ENCODE measurements at regions not wholly inside any gene's neighbourhood (a gene's known extent, or its start where the extent isn't known, plus 50 kb on each side); places are given as distances from the start of the nearest gene placed in this dataset.

- DNase-seq, result no peak
These were observed 190.1 kb downstream of the SCP2D1 start for GRCh38 chr20:19003366-19004336.

DNA sequence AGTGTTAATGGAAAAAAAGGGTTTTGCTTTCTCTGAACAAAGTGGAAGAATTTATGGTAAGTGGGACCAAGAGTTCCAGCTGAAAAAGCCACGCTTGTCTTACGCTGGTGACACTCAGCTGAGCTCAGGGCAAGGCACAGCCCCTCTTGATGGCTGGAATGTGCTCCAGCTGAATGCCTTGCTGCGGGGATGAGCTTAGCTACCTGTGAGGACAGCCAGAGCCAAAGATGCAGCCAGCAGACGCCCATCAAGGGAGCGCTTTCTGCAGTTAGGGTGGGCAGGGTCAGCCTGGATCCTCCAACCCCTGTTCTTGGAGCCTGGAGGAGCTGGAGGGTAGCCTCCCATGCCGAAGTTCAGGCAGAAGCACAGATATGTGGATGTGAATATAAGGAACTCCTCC is 191.4 kb downstream of the SCP2D1 start:
- DNase-seq, result no peak

DNA sequence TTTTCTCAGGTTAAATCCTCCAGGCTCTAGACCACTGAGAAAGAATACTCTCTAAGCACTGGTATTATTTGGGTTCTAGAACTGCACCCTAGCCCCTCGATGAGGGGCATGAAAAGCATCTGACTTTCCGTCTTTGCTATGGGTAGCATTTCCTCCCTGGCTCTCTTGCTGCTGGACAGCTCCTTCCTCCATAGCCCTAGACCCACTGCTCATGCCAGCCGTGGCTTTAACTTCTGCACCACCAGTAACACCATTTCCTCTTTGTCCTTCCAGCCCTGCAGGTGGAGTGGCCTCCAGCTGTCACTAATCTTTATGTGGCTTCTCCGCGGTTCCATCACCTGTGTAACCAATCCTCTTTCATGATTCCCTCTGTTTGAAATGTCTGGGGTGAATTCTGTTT is 194.9 kb downstream of the SCP2D1 start:
- DNase-seq, result no peak

- peak; percentile 30 for DNase-seq
These were observed 195.6 kb downstream of the SCP2D1 start for GRCh38 chr20:19009081-19009688.

DNA sequence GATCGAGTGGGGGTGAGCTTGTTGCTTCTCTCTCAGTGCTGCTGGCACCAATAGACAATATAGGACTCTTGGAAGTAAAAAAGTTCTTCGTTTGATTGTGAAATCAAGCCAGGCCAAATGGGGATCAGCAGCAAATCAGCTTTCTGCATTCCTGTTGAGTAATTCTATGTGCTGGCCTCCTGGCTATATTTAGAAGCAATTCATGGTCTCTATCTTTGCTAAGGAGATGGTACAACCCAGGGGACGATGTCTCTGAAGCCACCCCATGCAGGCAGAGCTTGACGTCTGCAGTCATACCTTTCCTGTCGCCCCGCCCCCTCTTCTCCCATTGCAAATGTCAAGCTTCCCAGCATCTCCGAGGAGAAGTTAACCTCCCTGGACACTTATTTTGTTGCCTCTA is 199.1 kb downstream of the SCP2D1 start:
- no peak for DNase-seq

DNA sequence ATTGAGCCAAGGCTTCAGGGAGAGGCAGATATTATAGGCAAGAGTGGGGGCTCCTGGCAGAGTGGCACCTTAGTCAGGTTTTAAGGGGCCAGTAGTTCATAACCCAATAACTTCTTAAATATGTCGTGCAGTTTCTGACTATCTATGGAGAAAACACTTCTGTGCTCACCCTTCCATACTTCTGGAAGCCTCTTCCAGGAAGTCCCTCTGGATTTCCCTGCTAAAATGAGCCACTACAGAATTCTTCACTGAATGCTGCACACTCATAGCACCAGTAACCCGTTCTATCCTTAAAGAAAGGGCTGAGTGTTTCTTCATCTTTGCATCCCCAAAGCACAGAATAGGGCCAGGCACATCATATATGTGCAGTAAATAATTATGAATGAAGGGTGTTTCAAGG is 198.5 kb upstream of the SLC24A3 start:
- DNase-seq, result no peak

- peak; percentile 45 for DNase-seq
These were observed 196.9 kb upstream of the SLC24A3 start for GRCh38 chr20:19015351-19016139.

DNA sequence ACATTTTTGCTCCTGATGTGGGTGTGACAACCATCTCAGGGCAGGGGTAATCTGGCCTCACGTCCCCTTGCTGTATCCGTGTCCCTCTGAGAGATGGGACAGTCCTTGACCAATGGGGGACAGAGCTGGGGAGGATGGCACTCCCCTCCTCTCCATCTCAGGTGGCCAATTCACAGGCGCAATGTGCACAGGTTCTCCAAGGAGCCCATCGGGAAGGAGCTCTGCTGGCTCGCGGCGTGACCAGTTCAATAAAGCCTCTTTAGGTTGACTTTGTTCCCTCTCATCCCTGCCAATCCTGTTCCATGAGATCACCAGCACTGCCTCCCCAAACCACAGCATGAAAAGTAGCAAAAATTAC is 196.3 kb upstream of the SLC24A3 start:
- DNase-seq, result no peak

GRCh38 chr20:19017104-19017690 is 195.2 kb upstream of the SLC24A3 start:
- DNase-seq, result no peak

DNA sequence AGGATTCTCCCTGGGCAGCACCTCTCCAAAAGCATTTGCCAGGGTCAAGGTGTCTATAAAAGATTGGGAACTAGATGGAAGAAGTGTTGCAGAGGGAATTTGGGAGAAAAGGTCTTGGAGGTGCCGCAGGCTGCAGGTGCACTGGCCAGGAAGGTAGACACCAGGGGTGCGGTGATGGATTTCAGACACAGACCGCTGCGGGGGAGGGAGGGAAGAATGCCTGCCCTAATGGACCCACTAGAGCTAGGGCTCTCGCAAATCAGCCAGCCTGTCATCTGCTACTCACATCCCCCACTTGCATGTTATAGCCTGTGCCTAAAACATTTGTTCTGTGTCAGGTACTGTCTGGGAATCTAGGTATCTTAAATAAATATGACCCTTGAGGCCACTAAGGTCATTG is 193.6 kb upstream of the SLC24A3 start:
- DNase-seq, result no peak

DNA sequence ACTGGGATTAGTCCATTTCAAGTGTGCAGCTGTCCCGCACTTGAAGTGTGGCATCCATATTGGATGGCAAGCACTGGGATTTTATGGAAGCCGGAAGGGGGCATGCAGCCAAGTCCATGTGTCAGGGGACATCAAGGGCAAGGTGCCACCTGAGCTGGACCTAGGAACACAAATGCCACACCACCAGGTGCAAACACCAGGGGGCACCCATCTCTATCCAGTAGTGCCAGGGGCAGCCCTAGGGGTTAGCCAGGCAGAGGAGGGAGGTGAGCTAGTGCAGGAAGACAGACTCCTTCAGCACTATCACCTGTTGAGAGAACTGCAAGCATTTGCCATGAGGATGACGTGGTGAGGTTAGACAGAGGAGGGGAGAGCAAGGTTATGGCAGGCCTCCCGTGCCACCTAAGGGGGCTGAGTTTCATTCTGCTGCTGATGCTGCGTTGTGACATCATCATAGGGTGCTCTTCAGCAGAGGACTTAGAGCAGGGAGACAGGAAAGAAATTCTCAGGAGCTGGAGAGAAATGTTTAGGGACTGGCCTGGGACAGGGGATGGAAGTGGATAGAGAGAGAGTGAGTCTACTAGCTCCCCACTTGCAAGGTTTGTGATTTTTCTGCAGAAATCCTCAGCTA is 192.6 kb upstream of the SLC24A3 start:
- no peak for DNase-seq

GRCh38 chr20:19021406-19022117 is 190.9 kb upstream of the SLC24A3 start:
- no peak for DNase-seq

GRCh38 chr20:19022118-19022575 is 190.3 kb upstream of the SLC24A3 start:
- no peak for DNase-seq

DNA sequence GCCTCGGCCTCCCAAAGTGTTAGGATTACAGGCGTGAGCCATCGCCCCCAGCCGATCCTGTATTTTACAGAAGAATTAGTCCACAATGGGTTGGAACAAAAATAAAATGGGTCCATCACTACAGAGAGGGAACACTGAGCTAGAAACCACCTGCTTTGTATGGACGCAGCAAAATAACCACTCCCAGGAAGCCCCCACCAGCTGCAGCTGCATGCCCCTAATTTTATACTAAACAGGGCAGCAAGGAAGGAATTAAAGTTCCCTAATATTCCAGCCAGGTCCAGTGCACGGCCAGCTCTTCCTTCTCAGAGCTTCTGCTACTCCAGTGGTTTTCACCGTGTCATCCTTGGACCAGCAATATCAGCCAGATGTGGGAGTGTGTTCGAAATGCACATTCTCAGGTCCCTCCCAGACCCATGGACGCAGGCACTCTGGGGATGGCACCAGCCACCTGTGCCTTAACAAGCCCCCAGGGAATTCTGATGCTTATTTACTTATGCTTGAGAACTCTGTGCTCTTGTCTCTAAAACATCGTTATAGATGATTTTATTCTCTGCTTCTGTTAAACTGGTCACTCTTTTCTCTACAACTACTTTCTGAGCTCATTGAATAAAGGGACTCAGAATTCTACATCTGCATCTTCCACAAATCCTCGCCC is 189.5 kb upstream of the SLC24A3 start:
- DNase-seq, result no peak

DNA sequence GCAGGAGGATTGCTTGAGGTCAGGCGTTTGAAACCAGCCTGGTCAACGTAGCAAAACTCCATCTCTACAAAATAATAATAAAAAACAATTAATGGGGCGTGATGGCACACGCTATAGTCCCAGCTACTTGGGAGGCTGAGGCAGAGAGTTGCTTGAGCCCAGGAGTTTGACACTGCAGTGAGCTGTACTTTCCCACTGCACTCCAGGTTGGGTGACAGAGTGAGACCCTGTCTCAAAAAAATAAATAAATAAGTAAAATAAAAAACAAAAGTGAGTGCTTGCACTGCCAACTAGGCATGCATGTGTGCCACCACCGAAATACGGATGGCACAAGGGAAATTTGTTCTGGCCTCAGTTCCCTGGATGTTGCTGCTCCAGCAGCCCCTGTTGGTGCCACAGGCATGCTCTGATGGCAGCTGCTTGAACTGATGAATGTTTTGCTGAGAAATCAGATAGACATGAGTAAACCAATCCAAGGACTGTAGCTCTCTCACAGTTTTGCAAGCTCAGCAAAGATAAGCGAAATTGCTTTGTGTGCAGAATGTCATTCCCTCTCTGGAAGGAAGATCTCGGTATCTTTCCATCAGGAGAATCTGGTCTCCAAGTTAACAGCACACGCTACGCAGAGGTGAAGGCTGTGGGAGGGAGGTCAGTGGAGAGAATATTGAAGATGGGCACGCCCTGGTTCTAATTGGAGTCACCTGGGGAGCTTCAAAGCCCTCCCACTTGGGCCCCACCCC is 188.0 kb upstream of the SLC24A3 start:
- DNase-seq, result no peak

DNA sequence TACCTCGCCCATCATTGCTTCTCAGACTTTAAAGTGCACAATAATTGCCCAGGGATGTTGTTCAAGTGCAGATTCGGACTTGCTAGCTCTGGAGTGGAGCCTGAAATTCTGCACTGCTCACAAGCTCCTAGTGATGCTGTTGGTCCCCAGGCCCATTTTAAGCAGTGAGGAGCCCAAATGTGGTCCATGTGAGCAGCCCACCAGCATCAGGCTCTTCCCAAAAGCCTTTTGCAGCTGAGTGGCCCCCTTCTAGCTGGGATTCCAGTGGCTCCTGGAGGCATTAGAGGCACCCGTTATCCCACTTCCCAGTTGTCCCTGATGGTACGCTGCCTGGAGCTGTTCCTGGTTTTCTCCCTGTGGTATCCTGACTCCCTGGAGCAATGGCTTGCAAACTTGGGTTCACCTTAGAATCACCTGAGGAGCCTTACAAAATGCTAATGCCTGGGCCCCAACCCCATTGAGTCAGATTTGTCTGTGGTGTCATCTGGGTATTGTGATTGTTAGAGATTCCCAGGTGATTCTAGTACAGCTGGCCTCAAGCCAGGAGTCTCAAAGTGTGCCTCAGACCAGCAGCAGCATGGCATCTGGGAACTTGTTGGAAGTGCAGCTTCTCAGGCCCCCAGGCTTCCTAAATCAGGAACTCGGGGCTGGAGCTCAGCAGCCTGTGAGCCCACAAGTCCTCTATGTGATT is 186.9 kb upstream of the SLC24A3 start:
- DNase-seq, result no peak

DNA sequence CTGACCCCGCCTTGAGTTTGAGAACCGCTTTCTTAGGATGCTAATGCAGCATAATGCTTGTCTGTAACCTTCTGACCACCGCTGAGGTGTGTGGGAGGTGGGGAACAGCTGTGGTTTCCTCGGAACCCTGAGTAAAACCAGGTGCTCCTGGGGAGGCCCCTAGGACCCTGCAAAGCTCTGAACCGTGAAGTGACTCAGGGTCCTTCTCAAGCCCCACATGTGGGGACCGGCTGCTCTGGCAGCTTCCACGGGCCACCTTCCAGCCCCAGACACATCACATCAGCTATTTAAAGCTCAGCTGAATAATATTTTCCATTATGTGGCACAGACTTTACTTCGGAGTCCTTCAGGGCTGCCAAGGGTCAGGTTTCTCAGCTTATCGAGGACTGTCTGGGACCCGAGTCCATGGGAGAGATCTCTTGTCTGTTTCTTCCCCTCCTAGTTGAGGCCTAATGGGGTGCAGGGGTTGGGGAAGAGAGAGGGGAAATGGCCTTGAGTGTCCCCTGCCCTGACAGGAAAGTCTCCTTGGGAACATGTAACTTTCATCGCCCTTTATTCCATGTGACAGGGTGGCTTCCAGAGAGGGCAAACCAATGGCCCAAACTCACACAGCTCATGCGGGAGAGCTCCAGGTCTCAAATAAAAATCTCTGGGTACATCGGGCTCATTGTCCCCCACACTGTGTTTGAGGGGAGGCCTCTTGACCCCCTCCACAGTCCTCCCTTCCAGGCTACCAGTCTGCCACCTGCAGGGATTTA is 186.1 kb upstream of the SLC24A3 start:
- no peak for DNase-seq

- DNase-seq, result no peak
These were observed 185.4 kb upstream of the SLC24A3 start for GRCh38 chr20:19026901-19027644.
